ENCODE measurements at regions not wholly inside any gene's neighbourhood (a gene's known extent, or its start where the extent isn't known, plus 50 kb on each side); places are given as distances from the start of the nearest gene placed in this dataset.

DNA sequence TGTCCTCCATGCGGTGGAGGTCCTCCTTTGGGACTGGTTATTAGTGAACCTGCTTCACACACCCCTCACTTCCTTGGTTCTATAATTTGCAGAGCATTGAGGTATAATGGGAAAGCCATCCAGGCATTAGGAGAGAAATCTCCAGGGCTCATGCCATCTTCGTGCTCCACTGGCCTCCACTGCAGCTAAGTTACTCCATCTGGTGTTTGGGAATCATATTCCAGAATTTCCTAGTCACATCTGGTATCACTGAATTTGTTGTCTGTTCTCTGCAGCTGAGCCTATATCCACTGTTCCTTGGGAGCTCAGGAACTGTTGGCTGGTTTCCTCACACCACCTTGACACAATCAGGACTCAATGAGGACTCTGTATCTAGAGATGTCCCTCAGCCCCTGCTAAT is 173.0 kb upstream of the TSHZ2 start:
- TF ChIP-seq, protein P1, sequence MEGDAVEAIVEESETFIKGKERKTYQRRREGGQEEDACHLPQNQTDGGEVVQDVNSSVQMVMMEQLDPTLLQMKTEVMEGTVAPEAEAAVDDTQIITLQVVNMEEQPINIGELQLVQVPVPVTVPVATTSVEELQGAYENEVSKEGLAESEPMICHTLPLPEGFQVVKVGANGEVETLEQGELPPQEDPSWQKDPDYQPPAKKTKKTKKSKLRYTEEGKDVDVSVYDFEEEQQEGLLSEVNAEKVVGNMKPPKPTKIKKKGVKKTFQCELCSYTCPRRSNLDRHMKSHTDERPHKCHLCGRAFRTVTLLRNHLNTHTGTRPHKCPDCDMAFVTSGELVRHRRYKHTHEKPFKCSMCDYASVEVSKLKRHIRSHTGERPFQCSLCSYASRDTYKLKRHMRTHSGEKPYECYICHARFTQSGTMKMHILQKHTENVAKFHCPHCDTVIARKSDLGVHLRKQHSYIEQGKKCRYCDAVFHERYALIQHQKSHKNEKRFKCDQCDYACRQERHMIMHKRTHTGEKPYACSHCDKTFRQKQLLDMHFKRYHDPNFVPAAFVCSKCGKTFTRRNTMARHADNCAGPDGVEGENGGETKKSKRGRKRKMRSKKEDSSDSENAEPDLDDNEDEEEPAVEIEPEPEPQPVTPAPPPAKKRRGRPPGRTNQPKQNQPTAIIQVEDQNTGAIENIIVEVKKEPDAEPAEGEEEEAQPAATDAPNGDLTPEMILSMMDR (IDR thresholded peaks at IDR 0.05): no peak
- TF ChIP-seq ATF1 (CRISPR knock-in tag; IDR thresholded peaks at IDR 0.05): no peak
- TF ChIP-seq, protein P2, sequence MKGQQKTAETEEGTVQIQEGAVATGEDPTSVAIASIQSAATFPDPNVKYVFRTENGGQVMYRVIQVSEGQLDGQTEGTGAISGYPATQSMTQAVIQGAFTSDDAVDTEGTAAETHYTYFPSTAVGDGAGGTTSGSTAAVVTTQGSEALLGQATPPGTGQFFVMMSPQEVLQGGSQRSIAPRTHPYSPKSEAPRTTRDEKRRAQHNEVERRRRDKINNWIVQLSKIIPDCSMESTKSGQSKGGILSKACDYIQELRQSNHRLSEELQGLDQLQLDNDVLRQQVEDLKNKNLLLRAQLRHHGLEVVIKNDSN (CRISPR knock-in tag; IDR thresholded peaks at IDR 0.05): no peak
- TF ChIP-seq SP1 (CRISPR knock-in tag; conservative IDR thresholded peaks at IDR 0.05): no peak
- TF ChIP-seq, protein P3, sequence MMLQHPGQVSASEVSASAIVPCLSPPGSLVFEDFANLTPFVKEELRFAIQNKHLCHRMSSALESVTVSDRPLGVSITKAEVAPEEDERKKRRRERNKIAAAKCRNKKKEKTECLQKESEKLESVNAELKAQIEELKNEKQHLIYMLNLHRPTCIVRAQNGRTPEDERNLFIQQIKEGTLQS (CRISPR knock-in tag; conservative IDR thresholded peaks at IDR 0.05): no peak
- TF ChIP-seq, protein P4, sequence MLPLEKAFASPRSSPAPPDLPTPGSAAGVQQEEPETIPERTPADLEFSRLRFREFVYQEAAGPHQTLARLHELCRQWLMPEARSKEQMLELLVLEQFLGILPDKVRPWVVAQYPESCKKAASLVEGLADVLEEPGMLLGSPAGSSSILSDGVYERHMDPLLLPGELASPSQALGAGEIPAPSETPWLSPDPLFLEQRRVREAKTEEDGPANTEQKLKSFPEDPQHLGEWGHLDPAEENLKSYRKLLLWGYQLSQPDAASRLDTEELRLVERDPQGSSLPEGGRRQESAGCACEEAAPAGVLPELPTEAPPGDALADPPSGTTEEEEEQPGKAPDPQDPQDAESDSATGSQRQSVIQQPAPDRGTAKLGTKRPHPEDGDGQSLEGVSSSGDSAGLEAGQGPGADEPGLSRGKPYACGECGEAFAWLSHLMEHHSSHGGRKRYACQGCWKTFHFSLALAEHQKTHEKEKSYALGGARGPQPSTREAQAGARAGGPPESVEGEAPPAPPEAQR (CRISPR knock-in tag; IDR thresholded peaks at IDR 0.05): no peak
- no peak for TF ChIP-seq ETV6 (CRISPR knock-in tag; IDR thresholded peaks at IDR 0.05)
- TF ChIP-seq, protein P5, sequence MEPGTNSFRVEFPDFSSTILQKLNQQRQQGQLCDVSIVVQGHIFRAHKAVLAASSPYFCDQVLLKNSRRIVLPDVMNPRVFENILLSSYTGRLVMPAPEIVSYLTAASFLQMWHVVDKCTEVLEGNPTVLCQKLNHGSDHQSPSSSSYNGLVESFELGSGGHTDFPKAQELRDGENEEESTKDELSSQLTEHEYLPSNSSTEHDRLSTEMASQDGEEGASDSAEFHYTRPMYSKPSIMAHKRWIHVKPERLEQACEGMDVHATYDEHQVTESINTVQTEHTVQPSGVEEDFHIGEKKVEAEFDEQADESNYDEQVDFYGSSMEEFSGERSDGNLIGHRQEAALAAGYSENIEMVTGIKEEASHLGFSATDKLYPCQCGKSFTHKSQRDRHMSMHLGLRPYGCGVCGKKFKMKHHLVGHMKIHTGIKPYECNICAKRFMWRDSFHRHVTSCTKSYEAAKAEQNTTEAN (CRISPR knock-in tag; IDR thresholded peaks at IDR 0.05): no peak
- TF ChIP-seq, protein P6, sequence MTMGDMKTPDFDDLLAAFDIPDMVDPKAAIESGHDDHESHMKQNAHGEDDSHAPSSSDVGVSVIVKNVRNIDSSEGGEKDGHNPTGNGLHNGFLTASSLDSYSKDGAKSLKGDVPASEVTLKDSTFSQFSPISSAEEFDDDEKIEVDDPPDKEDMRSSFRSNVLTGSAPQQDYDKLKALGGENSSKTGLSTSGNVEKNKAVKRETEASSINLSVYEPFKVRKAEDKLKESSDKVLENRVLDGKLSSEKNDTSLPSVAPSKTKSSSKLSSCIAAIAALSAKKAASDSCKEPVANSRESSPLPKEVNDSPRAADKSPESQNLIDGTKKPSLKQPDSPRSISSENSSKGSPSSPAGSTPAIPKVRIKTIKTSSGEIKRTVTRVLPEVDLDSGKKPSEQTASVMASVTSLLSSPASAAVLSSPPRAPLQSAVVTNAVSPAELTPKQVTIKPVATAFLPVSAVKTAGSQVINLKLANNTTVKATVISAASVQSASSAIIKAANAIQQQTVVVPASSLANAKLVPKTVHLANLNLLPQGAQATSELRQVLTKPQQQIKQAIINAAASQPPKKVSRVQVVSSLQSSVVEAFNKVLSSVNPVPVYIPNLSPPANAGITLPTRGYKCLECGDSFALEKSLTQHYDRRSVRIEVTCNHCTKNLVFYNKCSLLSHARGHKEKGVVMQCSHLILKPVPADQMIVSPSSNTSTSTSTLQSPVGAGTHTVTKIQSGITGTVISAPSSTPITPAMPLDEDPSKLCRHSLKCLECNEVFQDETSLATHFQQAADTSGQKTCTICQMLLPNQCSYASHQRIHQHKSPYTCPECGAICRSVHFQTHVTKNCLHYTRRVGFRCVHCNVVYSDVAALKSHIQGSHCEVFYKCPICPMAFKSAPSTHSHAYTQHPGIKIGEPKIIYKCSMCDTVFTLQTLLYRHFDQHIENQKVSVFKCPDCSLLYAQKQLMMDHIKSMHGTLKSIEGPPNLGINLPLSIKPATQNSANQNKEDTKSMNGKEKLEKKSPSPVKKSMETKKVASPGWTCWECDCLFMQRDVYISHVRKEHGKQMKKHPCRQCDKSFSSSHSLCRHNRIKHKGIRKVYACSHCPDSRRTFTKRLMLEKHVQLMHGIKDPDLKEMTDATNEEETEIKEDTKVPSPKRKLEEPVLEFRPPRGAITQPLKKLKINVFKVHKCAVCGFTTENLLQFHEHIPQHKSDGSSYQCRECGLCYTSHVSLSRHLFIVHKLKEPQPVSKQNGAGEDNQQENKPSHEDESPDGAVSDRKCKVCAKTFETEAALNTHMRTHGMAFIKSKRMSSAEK (CRISPR knock-in tag; IDR thresholded peaks at IDR 0.05; ENCODE audit: borderline replicate concordance): no peak
- TF ChIP-seq, protein P7, sequence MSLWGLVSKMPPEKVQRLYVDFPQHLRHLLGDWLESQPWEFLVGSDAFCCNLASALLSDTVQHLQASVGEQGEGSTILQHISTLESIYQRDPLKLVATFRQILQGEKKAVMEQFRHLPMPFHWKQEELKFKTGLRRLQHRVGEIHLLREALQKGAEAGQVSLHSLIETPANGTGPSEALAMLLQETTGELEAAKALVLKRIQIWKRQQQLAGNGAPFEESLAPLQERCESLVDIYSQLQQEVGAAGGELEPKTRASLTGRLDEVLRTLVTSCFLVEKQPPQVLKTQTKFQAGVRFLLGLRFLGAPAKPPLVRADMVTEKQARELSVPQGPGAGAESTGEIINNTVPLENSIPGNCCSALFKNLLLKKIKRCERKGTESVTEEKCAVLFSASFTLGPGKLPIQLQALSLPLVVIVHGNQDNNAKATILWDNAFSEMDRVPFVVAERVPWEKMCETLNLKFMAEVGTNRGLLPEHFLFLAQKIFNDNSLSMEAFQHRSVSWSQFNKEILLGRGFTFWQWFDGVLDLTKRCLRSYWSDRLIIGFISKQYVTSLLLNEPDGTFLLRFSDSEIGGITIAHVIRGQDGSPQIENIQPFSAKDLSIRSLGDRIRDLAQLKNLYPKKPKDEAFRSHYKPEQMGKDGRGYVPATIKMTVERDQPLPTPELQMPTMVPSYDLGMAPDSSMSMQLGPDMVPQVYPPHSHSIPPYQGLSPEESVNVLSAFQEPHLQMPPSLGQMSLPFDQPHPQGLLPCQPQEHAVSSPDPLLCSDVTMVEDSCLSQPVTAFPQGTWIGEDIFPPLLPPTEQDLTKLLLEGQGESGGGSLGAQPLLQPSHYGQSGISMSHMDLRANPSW (CRISPR knock-in tag; conservative IDR thresholded peaks at IDR 0.05; ENCODE audit: low read depth): no peak
- TF ChIP-seq HMGA2 (CRISPR knock-in tag; IDR thresholded peaks at IDR 0.05): no peak
- TF ChIP-seq, protein P8, sequence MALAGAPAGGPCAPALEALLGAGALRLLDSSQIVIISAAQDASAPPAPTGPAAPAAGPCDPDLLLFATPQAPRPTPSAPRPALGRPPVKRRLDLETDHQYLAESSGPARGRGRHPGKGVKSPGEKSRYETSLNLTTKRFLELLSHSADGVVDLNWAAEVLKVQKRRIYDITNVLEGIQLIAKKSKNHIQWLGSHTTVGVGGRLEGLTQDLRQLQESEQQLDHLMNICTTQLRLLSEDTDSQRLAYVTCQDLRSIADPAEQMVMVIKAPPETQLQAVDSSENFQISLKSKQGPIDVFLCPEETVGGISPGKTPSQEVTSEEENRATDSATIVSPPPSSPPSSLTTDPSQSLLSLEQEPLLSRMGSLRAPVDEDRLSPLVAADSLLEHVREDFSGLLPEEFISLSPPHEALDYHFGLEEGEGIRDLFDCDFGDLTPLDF (CRISPR knock-in tag; IDR thresholded peaks at IDR 0.05): no peak
- TF ChIP-seq FOXP1 (CRISPR knock-in tag; IDR thresholded peaks at IDR 0.05; ENCODE audit: borderline replicate concordance): no peak

All from WTC11 (cell line).